ENCODE measurements at regions not wholly inside any gene's neighbourhood (a gene's known extent, or its start where the extent isn't known, plus 50 kb on each side); places are given as distances from the start of the nearest gene placed in this dataset.

DNA sequence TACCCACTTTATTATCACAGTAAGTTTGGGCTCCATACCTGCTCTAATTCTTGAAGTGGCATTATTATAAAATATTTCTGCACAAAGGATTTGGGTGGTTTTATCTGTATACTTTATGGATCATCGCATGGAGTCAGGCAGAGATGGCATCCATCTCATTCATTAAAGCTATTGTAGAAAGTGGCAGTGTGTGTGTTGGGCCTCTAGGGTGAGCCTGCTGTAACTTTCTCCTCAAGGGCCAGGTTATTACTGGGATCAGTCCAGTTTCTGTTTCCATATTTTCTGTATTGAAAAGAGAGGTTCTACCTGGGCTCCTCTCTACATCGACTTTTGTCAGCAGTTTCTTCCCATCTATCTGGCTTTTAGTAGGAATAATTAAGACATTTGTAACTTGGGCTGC lies 511.1 kb downstream of the MMUT start:
- TF ChIP-seq, protein P1, sequence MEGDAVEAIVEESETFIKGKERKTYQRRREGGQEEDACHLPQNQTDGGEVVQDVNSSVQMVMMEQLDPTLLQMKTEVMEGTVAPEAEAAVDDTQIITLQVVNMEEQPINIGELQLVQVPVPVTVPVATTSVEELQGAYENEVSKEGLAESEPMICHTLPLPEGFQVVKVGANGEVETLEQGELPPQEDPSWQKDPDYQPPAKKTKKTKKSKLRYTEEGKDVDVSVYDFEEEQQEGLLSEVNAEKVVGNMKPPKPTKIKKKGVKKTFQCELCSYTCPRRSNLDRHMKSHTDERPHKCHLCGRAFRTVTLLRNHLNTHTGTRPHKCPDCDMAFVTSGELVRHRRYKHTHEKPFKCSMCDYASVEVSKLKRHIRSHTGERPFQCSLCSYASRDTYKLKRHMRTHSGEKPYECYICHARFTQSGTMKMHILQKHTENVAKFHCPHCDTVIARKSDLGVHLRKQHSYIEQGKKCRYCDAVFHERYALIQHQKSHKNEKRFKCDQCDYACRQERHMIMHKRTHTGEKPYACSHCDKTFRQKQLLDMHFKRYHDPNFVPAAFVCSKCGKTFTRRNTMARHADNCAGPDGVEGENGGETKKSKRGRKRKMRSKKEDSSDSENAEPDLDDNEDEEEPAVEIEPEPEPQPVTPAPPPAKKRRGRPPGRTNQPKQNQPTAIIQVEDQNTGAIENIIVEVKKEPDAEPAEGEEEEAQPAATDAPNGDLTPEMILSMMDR (IDR thresholded peaks at IDR 0.05; ENCODE audit: insufficient read depth, low read length): no peak
- no peak for TF ChIP-seq POLR2AphosphoS5 (IDR thresholded peaks at IDR 0.05; ENCODE audit: low read depth)
- no peak for TF ChIP-seq REST (IDR thresholded peaks at IDR 0.05; ENCODE audit: insufficient replicate concordance, low read depth)
- TF ChIP-seq GABPA (IDR thresholded peaks at IDR 0.05; ENCODE audit: low read depth): no peak
- TF ChIP-seq SPI1 (IDR thresholded peaks at IDR 0.05; ENCODE audit: borderline replicate concordance, low read depth): no peak
